ENCODE measurements at regions not wholly inside any gene's neighbourhood (a gene's known extent, or its start where the extent isn't known, plus 50 kb on each side); places are given as distances from the start of the nearest gene placed in this dataset.
"Not testable (repeated sequence)": the region's sequence is repeated elsewhere in the genome, so short reads cannot be mapped to it uniquely, and the experiment has no call there.

DNA sequence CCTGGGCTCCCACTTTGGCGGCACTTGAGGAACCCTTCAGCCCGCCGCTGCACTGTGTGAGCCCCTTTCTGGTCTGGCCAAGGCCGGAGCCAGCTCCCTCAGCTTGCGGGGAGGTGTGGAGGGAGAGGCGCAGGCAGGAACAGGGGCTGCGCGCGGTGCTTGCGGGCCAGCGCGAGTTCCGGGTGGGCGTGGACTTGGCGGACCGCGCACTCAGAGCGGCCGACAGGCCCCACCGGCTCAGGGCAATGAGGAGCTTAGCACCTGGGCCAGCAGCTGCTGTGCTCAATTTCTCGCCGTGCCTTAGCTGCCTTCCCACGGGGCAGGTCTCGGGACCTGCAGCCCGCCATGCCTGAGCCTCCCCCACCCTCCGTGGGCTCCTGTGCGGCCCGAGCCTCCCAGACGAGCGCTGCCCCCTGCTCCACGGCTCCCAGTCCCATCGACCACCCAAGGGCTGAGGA lies 324.8 kb downstream of the RAD51AP2 start:
- DNase-seq (ENCODE audit: low read depth) = not testable (repeated sequence)

DNA sequence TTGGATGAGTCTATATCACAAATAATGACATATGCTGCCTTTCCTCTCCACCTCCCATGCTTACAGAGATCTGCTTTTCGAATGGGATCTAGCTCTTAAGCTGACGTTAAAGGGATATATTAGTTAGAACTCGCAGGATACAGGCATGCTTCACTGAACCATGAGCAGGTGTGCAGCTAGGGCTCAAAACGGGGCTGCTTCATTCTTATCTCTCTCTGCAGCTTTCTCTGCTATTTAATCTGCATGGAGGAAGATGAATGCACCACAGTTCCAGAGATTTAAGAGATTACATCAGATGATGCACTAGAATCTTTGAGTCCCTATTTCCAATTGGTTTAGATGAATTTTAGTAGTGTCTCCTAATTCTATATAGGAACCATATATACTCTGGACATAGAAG lies 327.0 kb downstream of the RAD51AP2 start:
- no peak for DNase-seq (ENCODE audit: low read depth)

GRCh38 chr2:17190527-17190926 lies 327.7 kb downstream of the RAD51AP2 start:
- no peak for DNase-seq (ENCODE audit: low read depth)

DNA sequence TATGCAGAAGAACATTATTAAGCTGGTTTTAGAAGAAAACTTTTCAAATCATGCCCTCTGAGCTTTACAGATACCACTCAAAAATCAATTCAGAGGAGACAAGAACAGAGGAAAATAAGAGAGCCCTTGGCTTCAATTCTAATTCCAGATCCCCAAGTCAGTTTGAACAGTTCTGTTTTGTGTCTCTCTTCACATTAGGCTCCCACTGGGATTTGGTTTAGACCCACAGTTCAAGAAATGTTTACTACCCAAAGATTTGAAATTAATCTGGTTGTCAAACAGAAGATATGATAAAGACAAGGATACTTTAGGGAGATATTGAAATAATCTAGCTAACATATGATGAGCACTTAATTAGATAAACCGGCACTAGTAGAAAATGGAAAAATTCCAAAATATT lies 329.5 kb downstream of the RAD51AP2 start:
- no peak for DNase-seq (ENCODE audit: low read depth)

DNA sequence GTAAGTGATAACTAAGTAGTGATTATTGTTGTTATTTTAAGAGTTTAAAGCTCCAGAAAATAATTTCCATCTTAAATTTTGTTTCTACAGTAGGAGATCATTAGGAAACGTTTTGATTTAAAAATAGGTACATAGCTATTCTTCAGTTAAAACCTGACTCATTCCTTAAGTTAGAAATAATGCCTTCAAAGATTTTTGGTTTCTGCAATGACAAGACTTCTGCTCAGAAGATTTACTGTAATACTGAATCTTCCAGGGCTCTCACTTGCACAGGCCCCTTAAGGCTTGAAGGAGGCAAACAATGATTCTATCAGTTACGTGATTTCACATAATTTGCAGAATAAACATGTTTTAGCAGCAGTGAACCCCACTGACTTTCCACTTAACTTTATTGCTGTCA lies 333.7 kb downstream of the RAD51AP2 start:
- no peak for DNase-seq (ENCODE audit: low read depth)

DNA sequence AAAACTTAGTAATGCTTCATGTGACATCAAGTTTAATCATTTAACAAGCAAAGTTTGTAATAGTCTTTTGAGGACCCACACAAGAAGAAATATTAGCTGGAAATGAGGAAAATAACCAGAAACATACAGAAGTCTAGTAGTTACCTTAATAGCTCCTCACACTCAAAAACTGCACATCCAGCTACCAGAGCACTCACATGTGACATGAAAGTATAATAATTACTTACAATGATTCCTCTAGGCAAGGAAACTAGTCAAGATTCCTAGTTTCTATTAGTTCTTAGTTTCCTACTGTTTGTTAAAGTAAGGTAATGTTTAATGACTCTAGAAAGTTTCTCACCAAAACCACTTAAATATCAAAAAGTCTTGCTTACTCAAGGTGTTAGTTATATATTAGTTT lies 335.8 kb downstream of the RAD51AP2 start:
- no peak for DNase-seq (ENCODE audit: low read depth)

- no peak for DNase-seq (ENCODE audit: low read depth)
Observed at GRCh38 chr2:17181051-17181752, 337.0 kb downstream of the RAD51AP2 start.

DNA sequence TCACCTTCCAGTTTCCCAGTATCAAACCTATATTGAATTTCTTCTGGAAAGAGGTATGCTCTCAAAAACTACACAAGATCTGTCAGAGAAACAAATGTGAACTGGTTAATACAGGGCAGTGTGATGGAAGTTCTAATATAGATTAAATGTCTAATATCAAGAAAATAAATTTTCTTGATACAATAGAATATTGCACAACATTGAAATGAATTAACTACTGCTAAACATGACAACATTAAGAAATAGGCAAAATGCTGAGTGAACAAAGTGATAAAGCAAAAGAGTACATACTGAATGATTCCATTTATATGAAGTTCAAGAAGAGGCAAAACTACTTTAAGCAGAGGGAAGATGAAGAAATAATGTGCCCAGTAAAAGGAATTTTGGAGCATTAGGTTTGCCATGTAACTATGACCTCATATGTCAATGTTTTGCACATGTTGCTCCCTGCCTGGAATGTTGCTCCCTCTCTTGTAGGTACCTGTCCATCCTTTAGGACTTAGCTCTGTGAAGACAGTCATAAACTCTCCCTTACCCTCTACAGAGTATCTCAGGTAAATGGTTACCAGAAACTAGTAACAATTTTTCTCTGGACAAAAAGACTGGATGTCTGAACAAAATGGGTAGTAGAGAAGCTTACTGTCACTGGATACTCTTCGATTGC lies 339.0 kb downstream of the RAD51AP2 start:
- no peak for DNase-seq (ENCODE audit: low read depth)

- DNase-seq (ENCODE audit: low read depth) = no peak
Observed at GRCh38 chr2:17177088-17177487, 341.2 kb downstream of the RAD51AP2 start.

GRCh38 chr2:17171446-17172049 lies 346.7 kb downstream of the RAD51AP2 start:
- no peak for DNase-seq (ENCODE audit: low read depth)

DNA sequence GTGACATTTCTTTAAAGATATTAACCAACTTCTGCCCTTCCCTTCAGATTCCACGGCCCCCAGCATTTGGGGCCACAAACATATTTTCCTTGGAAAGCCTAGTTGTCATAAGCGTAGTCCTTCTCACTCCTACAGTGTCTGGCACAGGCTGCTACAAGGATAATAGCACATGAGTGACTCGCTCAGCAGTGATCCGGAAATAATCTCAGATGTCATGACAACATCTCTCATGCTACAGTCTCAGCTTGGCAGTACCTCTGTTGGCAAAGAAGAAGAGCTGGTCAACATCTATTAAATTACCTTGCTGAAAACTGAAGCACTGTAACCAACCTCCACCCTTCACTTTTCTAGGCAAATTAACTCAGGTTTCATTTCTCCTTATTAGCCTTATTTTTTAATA lies 351.7 kb downstream of the RAD51AP2 start:
- DNase-seq (ENCODE audit: low read depth) = peak; percentile 69

DNA sequence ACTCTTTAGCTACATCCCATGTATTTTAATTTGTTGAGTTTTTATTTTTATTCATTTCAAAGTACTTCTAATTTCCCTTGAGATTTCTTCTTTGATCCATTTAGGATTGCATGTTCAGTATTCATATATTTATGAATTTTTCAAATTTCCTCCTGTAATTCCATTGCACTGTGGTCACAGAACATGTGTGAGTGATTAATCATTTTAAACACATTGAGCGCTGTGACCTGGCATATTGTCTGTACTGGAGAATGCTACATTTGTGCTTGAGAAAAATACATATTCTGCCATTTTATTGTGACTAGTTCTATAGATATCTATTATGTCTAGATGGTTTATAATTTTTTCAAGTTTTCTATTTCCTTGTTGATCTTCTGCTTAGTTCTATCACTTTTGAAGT lies 353.7 kb downstream of the RAD51AP2 start:
- DNase-seq (ENCODE audit: low read depth) = peak; percentile 29

DNA sequence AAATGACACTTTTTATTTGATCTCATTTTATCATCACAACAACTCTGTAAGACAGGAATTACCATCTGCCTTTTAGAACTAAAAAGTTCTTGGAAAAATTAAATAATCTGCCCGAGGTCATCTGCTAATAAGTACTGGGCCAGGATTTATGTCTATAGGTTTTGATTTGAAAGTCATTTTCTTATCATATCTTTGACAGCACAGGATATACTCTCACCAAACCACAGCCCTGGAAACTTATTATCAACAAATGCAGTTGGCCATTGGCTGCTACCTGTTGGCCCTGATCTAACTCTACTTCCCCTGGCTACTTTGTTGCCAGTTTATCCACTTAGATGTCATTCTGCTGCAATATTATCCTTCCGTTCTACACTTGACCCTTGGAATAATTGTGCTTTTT lies 354.6 kb downstream of the RAD51AP2 start:
- DNase-seq (ENCODE audit: low read depth) = no peak

GRCh38 chr2:17162713-17163112 lies 355.5 kb downstream of the RAD51AP2 start:
- no peak for DNase-seq (ENCODE audit: low read depth)

- no peak for DNase-seq (ENCODE audit: low read depth)
Observed at GRCh38 chr2:17160594-17160993, 357.6 kb downstream of the RAD51AP2 start.

DNA sequence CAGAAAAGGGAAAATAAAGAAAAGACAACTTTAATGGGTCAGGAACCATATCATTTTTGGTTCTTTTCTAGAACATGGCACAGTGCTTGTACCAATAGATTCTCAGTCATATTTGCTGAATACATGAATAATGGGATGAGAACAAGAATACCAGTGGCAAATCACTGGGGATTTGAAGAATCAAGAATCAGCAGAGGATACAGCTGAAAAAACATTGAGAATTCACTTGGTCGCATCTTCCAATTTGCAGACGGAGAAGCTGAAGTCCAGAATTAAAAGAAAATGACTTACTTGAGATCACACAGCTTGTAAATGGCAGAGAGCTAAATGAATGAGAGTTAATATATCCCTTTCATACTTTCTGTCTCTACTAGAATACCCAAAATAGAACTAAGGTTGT lies 362.2 kb downstream of the RAD51AP2 start:
- DNase-seq (ENCODE audit: low read depth) = no peak

- DNase-seq (ENCODE audit: low read depth) = no peak
Observed at GRCh38 chr2:17149945-17150344, 368.3 kb downstream of the RAD51AP2 start.

DNA sequence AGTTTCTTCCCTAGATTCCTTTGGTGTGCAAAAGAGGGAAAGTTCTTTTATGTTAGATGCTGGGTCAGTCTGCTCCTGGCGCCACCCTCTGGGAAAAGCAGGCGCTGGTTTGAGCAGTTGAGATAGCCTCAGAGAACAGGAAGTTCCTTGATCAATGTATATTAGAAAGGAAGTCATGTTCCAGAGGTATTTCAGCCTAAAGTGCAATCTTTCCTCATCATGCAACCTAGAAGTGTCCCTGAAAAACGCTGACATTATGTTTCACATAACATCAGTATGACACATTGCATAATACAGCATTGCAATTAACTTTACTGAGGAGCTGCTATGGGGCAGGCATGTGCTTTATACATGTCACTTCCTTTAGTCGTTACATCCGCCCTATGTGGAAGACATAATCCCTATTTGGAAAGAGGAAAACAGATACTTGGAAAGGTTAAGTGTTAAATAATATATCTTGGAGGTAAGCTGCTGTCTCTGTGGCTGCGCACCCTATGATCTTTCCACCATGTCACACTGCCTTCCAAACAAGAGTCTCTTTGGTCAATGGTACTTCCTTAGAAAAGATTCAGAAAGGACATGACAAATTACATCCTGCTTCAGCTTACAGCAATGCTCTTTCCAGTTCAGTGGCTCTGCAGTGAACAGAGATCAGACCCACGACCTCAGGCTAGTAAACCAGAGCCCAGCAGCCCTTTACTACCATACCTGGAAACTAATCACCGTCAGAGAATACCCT lies 369.7 kb downstream of the RAD51AP2 start:
- DNase-seq (ENCODE audit: low read depth) = no peak

DNA sequence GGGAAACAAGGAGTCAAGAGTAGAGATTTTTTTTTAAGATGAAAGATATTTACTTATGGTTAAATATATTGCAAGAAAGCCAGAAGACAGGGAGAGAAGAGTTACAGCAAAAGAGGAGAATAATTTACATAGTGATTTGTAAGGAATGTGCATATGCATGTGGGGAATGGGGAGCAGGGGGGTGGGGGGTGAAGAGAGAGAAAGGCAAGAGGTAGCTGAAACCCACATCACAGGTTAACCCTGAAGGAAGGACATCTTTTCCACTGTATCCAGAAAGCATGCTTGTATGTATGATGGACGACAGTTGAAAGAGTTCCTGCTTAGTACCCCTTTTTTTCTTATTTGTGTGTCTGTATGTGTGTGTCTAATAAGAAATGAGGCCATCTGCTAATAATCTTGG lies 371.9 kb downstream of the RAD51AP2 start:
- DNase-seq (ENCODE audit: low read depth) = no peak

DNA sequence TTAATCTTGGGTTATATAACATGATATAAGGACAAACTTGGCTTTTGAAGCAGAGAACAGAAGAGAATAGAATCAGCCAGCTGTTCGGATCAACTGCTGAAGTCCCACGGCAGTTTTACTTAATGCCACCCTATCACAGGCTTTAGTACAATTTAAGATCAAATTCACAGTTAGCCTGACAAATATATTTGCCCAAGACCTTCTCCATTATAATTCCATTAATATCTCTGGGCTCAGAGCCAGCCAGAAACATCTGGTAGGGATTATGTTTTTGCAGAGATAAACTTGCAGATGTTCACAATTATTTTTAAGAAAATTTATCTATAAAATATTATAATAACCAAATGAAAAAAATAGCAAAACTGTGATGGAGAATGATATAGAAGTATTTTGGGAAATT lies 381.4 kb downstream of the RAD51AP2 start:
- DNase-seq (ENCODE audit: low read depth) = no peak

- no peak for DNase-seq (ENCODE audit: low read depth)
Observed at GRCh38 chr2:17136231-17136630, 382.0 kb downstream of the RAD51AP2 start.

GRCh38 chr2:17135619-17136018 lies 382.6 kb downstream of the RAD51AP2 start:
- DNase-seq (ENCODE audit: low read depth) = no peak

All from HS-5 (cell line).